ENCODE measurements at regions not wholly inside any gene's neighbourhood (a gene's known extent, or its start where the extent isn't known, plus 50 kb on each side); places are given as distances from the start of the nearest gene placed in this dataset.

- H3K27ac ChIP-seq (replicated peaks) = no peak overlapping the region
These were observed 719.8 kb upstream of the ADGRL4 start for GRCh38 chr1:79726321-79726720.

GRCh38 chr1:79716447-79716846, 709.9 kb upstream of the ADGRL4 start:
- no peaks in the 10 kb centered on the region for H3K4me1 ChIP-seq
- peaks cover 8% of the 10 kb centered on the region for H3K9me3 ChIP-seq (replicated peaks)
- no peaks in the 10 kb centered on the region for H3K36me3 ChIP-seq
- DNase-seq = no peak
- H3K4me3 ChIP-seq = no peak overlapping the region
- no peaks in the 10 kb centered on the region for H3K27me3 ChIP-seq (ENCODE audit: low read depth)
- H3K27ac ChIP-seq (replicated peaks) = no peak overlapping the region
- intact Hi-C loops (cut with micrococcal nuclease) = no loop called here
- TF ChIP-seq CTCF (IDR thresholded peaks at IDR 0.05; ENCODE audit: borderline replicate concordance) = no peak

More at GRCh38 chr1:79726321-79726720, 719.8 kb upstream of the ADGRL4 start:
- Histone ChIP-seq H3K9me3 (replicated peaks) (peaks cover 4% of the 10 kb centered on the region), H3K4me1 (no peaks in the 10 kb centered on the region), H3K4me3 (no peak overlapping the region), H3K27me3 (ENCODE audit: low read depth) (no peaks in the 10 kb centered on the region), H3K36me3 (no peaks in the 10 kb centered on the region)
- intact Hi-C loops (cut with micrococcal nuclease) = no loop called here
- TF ChIP-seq CTCF (IDR thresholded peaks at IDR 0.05; ENCODE audit: borderline replicate concordance) = no peak
- no peak for DNase-seq

- no peak for TF ChIP-seq CTCF (IDR thresholded peaks at IDR 0.05; ENCODE audit: borderline replicate concordance)
These were observed 708.1 kb upstream of the ADGRL4 start for GRCh38 chr1:79714664-79715063.

GRCh38 chr1:79711001-79711431, 704.5 kb upstream of the ADGRL4 start:
- no peaks in the 10 kb centered on the region for H3K4me1 ChIP-seq
- H3K27ac ChIP-seq (replicated peaks) = no peak overlapping the region
- intact Hi-C loops (cut with micrococcal nuclease) = no loop called here
- H3K4me3 ChIP-seq = no peak overlapping the region
- DNase-seq = no peak
- no peaks in the 10 kb centered on the region for H3K9me3 ChIP-seq (replicated peaks)
- no peaks in the 10 kb centered on the region for H3K36me3 ChIP-seq
- H3K27me3 ChIP-seq (ENCODE audit: low read depth) = no peaks in the 10 kb centered on the region
- TF ChIP-seq CTCF (IDR thresholded peaks at IDR 0.05; ENCODE audit: borderline replicate concordance) = no peak

More at GRCh38 chr1:79714664-79715063, 708.1 kb upstream of the ADGRL4 start:
- Histone ChIP-seq H3K27ac (replicated peaks) (no peak overlapping the region), H3K4me3 (no peak overlapping the region), H3K9me3 (replicated peaks) (peaks cover 8% of the 10 kb centered on the region), H3K36me3 (no peaks in the 10 kb centered on the region), H3K4me1 (no peaks in the 10 kb centered on the region), H3K27me3 (ENCODE audit: low read depth) (no peaks in the 10 kb centered on the region)
- intact Hi-C loops (cut with micrococcal nuclease) = no loop called here
- no peak for DNase-seq

GRCh38 chr1:79708646-79709265, 702.2 kb upstream of the ADGRL4 start:
- no peak for DNase-seq
- no peaks in the 10 kb centered on the region for H3K27me3 ChIP-seq (ENCODE audit: low read depth)
- no peaks in the 10 kb centered on the region for H3K4me1 ChIP-seq
- no peak overlapping the region for H3K27ac ChIP-seq (replicated peaks)
- no peak overlapping the region for H3K4me3 ChIP-seq
- H3K36me3 ChIP-seq = no peaks in the 10 kb centered on the region
- TF ChIP-seq CTCF (IDR thresholded peaks at IDR 0.05; ENCODE audit: borderline replicate concordance) = no peak
- intact Hi-C loops (cut with micrococcal nuclease) = no loop called here
- H3K9me3 ChIP-seq (replicated peaks) = no peaks in the 10 kb centered on the region
